ENCODE measurements at regions not wholly inside any gene's neighbourhood (a gene's known extent, or its start where the extent isn't known, plus 50 kb on each side); places are given as distances from the start of the nearest gene placed in this dataset.

DNA sequence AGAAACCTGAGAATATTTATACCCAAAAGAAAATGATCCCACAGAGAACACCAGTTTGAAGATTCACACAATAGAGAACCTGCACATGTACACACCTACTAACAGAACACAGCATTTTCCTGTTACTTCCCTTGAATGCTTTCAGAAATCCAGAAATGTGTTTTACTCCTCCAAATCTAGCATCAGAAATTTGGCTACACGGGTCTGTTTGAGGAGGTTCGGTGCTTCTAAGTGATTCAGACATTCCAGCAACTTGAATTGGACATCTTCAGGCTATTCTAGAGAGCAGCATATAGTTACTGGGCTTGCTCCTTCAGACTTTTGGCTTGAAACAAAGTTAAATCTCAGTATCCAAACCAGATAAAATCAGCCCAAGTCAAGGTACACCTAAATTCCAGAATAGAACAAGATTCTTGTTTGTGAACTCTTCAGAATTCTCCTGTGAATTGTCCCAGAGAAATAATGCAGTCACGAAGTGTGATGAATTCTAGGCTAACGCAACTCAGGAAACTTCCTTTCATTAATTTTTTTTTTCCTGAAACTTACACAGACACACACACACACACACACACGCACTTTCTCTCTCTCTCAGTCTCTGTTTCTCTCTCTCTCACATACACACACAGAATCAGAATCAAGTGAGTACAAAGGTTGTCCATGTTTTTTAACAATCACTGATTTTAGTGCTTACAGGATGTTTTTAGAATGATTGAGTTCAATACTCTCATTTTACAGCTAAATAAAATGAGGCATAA, 278.4 kb upstream of the SNX7 start:
- no peak for DNase-seq (ENCODE audit: low spot score)

DNA sequence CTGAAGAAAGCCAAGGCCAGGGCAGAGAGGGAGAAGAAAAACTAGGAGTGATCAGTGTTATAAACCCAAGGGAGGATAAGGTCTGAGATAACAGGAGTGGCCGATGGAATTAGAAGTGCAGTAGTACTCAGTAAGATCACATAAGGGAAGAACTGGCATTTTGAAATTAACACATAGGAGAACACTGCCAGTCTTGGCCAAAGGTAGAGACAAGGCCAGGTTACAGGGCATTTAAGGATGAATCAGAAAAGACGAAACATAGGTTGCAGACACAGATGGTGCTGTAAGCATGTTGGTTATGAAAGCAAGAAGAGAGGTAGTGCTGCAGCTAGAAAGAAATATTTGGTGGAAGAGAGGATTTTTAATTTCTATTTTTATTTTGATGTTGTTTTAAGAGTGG, 278.9 kb upstream of the SNX7 start:
- DNase-seq (ENCODE audit: low spot score) = no peak

DNA sequence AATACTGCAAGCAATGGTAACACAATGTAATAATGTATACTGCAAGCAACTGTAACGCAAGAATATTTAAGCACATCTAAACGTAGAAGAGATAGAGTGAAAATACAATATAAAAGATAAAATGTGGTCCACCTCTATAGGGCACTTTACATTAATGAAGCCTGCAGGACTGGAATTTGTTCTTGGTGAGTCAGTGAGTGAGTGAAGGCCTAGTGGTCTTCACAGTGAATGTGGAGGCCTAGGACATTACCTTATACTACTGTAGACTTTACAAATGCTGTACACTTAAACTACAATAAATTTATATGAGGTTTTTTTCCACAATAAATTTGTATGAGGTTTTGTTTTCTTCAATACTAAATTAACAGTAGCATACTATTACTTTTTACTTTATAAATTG, 287.4 kb upstream of the SNX7 start:
- DNase-seq (ENCODE audit: low spot score) = no peak

DNA sequence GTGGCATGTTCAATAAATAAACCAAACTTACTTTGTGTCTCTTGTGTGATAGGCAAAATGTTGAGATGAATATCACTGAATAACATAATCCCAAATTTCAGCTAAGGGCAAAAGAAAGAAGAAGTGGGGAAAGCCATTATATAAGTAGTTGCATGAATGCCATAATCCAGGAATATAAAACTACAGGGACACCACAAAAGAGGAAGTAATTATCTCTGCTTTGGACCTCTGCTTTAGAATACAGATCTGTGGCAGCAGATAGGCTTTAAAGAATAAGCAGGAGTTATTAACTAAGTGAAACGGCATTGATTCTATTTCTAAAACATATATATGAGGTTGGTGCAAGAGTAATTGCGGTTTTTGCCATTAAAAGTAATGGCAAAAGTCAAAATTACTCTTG, 288.5 kb upstream of the SNX7 start:
- DNase-seq (ENCODE audit: low spot score) = no peak

DNA sequence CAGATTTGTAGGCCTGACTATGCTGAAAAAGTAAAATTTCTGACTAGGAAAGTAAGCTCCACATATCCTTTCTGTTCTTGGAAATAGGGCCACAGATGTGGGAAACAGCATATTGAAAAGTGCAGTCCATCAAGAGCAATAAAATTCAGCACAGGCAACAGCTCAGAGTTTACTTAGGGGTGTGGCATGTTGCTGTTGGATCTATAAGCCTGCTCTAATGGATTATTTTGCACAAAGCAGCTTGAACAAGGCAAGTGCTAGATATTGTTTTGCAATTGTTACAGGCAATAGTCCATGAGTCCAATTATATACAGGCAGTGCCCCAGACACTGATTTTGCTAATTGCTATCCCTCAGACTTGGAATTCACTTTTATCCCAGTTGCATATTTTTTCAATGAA, 289.8 kb upstream of the SNX7 start:
- no peak for DNase-seq (ENCODE audit: low spot score)

DNA sequence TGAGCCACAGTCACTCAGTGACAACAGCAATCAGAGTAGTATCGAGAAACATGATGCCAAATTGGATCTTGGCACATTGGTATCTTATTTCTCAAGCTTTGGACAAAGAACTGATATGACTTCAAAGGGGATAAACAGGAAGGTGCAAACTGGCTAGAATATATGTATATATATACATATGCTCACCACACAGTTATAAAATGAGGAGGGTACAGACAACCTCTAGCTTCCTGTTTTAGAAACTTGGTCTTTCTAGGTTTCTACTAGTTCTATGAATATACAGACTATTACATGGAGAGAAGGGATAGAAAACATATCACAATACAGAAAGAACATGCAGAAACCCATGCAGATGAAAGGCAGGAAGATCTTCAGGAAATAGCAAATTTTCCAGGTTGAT, 292.1 kb upstream of the SNX7 start:
- no peak for DNase-seq (ENCODE audit: low spot score)

DNA sequence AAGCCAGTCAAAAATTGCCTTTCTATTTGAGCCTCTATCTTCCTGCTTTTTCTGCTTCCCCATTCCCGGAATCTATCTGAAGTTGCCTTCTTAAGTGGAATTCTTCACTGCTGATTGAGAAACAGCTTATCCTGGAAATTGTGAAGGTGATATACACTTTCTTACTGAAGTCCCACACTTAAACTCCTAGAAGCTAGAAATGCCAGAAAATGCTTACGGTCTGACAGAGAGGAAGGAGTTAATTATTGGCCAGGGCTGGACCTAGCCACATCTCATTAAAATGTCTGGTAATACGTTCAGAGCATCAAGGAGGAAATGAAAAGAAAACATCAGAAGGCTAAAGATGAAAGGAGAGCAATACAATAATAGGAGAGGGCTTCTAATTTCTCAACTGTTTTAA, 292.5 kb upstream of the SNX7 start:
- DNase-seq (ENCODE audit: low spot score) = no peak

DNA sequence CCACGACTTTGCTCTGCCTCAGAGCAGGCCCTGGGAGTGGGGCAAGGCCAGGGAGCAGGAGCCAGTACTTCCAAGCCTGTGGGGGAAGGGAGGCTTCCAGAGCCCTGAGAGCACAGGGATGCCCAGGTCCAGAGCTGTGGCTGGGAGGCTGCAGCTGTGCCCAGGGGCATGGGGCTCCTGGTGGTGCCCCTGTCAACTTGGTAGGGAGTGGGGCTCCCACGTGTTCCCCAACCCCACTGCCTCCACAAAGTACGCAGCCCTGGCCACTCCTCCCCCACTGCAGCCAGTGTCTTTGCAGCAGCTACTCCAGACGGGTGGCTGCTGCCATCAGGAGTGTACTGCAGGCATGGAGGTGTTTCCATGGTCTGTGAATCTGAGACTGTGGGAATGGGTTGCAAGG, 294.1 kb upstream of the SNX7 start:
- no peak for DNase-seq (ENCODE audit: low spot score)

DNA sequence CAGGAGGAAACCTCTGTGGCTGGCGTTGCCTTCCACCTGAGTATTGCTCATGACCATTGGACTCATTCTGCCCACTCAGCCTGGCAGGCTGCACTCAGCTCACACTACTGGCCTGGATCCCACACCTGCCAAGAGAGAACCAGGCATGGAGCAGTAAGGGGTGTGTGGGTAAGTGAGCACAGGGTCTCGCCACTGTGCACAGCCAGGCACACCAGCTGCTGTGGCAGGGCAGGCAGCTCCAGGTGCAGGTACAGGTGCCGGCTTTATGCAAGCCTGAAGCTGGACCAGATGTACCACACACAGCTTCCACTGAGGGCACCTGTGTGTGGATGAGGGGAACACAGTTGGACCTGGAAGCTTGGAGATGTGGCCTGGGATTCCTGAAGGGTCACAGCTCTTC, 295.2 kb upstream of the SNX7 start:
- DNase-seq (ENCODE audit: low spot score) = no peak

DNA sequence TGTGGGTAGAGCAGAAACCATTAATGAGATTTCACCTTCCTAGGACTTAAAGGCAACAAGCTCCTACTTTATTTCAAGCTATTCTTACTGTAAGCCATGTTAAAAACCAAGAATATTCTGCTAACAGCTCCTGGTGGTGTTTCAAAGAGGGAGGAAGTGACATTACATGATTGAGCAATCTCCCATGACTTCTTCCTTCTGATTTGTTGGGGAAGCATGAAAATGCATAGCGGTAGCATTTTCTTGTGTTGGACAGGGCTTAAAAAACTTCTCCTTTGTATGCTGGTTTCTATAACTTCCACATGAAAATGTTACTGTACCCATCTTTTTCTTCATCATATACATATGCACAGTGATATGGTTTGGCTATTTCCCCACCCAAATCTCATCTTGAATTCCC, 297.0 kb upstream of the SNX7 start:
- DNase-seq (ENCODE audit: low spot score) = no peak

DNA sequence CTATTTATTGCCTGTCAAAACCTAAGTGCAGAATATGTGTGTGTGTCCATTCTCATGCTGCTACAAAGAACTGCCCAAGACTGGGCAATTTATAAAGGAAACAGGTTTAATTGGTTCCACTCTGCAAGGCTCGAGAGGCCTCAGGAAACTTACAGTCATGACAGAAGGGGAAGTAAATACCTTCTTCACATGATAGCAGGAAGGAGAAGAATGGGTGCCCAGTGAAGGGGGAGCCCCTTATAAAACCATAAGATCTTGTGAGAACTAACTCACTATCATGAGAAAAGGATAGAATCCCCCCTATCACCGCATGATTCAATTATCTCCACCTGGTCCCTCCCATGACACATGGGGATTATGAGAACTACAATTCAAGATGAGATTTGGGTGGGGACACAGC, 300.7 kb upstream of the SNX7 start:
- DNase-seq (ENCODE audit: low spot score) = no peak

DNA sequence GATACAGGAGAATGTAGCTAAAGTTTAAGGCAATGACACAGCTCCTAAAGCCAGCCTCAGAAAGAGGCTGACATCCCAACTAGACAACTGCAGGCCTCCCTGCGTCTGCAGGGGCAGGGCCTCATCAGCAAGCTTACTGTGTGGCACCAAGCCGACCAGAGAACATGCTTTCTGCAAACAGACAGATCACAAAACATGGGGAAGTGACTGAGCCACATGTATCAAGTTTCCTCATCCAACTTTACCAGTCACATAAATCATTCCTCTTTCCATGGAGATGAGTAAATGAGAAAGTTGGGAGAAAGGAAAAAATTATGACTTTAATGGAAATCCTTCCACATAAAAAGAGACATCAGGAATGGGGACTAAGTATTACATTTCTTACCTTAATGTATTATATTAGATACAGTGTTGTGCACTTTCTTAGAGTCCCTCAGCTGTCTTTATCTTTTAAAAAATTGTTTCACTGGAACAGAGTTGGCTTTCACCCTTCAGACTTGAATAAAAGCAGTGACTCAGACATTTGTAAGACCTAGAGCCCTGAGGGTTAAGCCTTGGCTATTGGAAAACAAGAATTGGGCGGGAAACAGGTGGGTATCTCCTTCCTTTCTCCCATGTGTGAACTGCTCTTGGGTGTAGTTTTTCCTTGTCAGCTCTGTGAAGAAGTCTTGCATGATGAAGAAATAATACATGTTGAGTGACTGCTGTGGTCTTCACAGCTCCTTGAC, 305.7 kb upstream of the SNX7 start:
- DNase-seq (ENCODE audit: low spot score) = no peak

DNA sequence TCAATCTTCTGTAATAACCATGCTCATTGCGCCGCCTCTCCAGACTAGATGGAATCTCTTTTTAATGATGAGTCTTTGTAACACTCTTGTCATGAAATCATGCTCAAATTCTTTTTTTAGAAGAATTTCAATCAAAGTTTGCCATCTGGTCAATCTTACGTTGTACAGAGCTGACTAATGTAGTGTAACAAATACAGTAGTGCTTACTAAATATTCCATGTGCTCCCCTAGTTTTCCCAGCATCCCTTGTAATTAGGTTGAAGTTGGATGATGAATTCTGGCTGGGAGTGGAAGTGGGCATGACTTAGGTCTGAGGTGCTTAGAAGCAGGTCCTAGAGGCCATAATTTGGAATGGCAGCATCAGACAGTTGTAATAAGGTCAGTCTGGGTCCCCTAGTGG, 309.1 kb upstream of the SNX7 start:
- DNase-seq (ENCODE audit: low spot score) = no peak

DNA sequence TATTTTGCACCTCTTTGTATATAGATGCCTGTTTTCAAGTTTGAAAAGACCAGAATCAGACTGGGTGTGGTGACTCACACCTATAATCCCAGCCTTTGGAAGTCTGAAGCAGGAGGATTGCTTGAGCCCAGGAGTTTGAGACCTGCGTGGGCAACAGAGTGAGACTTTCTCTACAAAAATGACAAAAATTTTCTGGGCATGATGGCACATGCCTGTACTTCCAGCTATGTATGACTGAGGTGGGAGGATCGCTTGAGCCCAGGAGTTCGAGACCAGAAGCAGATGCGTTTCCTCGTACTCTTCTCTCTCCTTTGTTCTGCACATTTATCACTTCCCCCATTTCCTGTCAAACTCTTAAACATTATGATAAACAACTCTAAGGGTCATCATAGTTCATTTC, 310.0 kb upstream of the SNX7 start:
- DNase-seq (ENCODE audit: low spot score) = no peak

DNA sequence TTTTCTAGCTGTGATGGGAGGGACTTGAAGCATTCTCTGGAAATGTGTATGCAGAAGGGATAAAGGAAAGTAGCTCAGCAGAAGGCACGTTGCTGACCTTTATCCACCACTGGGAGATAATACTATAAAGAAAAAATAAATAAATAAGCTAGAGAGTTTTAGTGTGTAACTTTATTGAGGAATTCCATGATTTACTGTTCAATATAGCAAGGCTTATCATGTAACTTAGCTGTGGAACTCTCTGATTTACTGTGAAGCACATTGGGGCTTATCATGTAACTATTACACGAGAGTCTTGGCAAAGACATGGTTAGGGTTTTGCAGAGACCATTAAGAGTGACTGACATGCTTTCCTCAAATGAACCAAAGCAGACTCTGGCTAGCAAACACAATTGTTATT, 316.1 kb upstream of the SNX7 start:
- DNase-seq (ENCODE audit: low spot score) = no peak

DNA sequence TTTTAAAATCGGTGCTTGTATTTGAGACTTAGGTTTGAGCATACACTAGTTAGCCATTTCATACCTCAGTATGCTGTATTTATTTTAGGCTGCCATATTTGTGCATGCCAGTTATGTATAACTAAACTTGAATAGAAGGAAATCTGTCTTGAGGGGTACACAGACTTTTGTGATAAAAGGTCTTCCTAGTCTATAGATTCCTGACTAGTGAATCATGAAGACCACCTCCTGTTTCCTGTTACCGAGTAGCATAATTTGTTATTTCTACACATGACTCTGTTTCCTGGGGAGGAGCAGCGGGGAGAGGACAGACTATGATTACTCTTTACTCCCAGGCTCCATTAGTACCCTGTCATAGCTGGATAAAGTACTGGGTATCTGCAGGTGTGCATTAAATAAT, 316.8 kb upstream of the SNX7 start:
- DNase-seq (ENCODE audit: low spot score) = no peak

DNA sequence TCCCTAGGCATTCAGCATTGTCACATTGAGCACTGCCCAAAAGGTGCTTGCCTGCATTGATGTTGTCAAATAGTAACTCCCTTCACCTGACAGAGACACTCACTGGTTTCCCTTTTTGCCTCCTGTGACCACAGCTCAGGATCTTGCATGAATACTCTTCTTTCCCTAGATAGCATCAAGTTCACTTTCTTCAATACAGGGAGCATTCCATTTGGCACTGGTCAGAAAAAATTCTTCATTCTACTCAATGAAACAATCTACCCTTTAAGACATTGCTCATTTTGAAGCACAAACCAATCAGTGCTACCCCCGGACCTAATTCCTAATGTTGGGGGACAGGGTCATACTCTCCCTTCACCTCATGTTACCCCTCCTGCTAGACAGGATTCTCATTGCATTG, 319.0 kb upstream of the SNX7 start:
- no peak for DNase-seq (ENCODE audit: low spot score)

DNA sequence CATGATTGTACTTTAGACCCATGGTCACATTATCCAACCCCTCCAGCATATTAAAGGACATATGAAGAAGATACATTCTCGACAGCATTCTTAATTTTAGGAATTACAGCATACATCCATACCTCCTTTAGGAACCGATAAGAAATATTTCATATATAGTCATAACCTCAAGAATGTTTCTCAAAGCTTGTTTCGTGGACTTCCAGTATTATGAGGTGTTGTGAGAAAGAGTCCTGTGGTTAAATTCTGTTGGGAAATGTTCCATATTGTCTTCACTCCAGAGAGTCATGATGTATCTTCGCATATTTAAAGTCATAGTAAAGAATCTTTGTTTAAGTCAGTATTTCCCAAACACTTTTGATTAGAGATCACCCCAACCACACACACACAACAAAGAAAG, 321.0 kb upstream of the SNX7 start:
- no peak for DNase-seq (ENCODE audit: low spot score)

DNA sequence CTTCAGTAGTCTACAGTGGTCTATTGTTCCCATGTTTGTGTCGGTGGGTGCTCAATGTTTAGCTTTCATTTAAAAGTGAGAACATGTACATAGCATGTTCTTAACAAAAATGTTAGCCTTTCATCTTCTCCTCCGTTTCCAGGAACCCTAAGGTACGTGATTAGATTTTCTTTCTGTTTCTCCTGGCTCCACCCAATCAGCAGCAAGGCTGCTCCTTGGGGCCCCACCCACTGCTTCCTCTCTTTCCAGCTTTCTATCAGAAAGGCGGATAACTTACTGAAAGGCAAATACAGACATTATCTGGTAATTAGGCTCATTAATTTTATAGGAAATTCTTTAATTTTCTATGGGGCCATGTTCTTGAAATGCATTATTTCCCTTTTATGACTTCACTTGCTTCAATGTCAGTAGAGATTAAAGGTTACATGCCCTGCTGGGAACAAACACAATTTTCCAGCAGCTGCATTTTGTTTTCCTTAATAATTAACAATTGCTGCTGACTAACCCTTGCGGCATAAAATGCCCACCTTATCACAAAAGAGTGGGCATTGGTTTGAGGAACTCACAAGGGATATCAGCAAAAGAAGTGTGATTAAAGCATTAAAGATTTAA, 324.9 kb upstream of the SNX7 start:
- DNase-seq (ENCODE audit: low spot score) = no peak

DNA sequence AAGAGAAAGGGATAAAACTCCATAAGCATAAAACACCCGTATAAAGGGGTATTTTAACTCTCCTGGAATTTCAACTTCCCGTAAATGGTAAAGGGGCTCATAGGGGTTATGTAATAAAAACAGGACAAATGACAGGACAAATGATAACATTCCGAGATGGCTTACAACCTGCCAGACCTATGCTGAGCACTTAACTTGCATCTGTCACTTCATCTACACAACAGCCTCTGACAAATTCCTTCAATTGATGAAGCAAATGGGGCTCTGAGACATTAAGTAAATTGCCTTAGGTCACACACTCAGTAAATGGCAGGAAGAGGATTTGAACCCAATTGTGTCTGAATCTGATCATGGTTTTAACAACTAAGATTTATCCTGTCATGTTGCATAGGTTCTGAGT, 327.6 kb upstream of the SNX7 start:
- no peak for DNase-seq (ENCODE audit: low spot score)

DNA sequence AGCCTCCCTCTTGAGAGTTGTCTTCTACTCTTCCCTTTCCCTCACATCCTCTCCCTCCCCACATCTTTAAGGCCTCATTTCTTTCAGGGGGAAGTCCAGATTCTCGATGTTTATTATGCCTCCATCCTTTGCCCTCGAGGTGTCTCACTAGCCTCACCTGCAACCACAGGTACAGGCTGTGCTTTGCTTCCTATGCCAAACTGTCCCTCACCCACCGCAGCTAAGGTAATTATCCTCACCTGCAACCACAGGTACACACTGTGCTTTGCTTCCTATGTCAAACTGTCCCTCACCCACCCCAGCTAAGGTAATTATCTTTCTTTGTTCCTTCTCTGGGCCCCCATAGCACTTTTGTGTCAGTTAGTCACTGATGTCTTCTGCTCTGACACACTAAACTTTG, 328.1 kb upstream of the SNX7 start:
- no peak for DNase-seq (ENCODE audit: low spot score)

DNA sequence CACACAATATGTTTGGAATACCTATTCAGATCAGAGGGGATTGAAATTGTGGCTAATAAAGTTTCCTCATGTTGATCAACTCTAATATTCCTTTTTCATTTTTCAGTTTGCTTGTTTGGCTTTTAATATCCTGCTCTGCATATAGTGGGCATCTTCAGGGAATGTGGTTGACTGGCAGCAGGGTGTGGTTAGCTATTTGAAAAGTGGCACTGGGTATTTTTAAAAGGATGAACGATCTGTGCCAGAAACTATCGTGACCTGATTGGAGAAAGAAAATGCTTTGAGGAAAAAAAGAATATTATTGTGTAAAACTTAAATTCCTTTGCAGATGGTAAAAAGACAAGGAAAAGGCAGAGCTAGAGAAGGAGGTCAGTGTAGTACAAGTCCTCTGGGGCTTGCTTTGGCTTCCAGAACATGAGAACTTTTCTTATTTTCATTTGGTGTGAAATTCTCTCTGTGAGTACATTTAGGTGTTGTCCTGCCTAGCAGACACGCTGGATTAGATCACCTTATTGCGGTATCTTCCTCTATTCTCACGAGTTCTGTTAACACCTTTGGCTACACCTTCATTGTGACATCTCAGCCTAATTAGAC, 329.7 kb upstream of the SNX7 start:
- DNase-seq (ENCODE audit: low spot score) = no peak

DNA sequence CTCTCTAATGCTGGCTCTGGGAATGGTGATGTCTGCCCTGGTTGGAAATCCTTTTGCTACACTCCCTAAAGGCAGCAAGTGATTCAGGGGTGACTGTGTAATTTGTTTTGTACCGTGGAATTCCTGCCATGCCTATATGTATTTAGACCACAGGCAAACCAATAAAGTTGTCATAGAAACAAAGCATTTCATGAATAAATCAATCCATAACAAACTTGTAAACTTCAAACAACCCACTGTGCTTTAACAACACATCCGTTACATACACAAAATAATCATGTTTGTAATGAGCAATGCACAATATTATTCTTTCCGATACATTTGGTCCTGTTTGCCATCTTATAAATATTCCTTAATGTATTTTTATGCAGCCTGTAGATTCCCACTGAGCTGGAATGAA, 330.3 kb upstream of the SNX7 start:
- no peak for DNase-seq (ENCODE audit: low spot score)

Measured in H4 (cell line).